K562 (cell line): ENCODE measurements at regions not wholly inside any gene's neighbourhood (a gene's known extent, or its start where the extent isn't known, plus 50 kb on each side); places are given as distances from the start of the nearest gene placed in this dataset.

Source experiments
- ATAC-seq: fragments of 200-7000 bp; cut with Tn5 transposase; 3 replicates; pipeline ENCODE4 v1.9.1; 2020; ENCODE audit warnings: moderate library complexity
- BruUV-seq: library from RNA; stranded (reverse); fragments of 400-500 nt; replicated peaks from 2 replicates; lab custom pipeline; 2021; lab: Mats Ljungman, UMichigan
- CTCF ChIA-PET: fragments of 300-600 bp; formaldehyde crosslinking; extraction: SDS; loops from one replicate; lab custom pipeline; 2021; ENCODE audit warnings: low intra/inter-chr PET ratio; lab: Yijun Ruan, JAX
- POLR2A ChIA-PET: fragments of 300-600, 350-650 bp; sonication (Branson Sonifier 250); formaldehyde crosslinking; extraction: SDS; loops from one replicate; lab custom pipeline; 2021; ENCODE audit warnings: antibody characterized with exemption, inconsistent platforms; lab: Yijun Ruan, JAX
- DNase-seq, 4 experiments: peaks; one replicate each; pipeline versions ENCODE4 v3.0.0 to v3.0.0-alpha.2; 2011 to 2018; ENCODE audit warnings: low spot score in 3 of 4, mixed read lengths in 3 of 4; ENCODE audit errors: extremely low read depth in 1 of 4
- FAIRE-seq: peaks from 2 replicates; lab custom pipeline; 2011; peaks lifted over from hg19 to GRCh38; lab: Jason Lieb, UNC
- H2AFZ ChIP-seq: 2 replicates; pipeline ENCODE4 v1.6.0; 2011; ENCODE audit warnings: low read depth, low read length, control low read depth, inconsistent platforms
- H3K27ac ChIP-seq: fragments of 200-600 bp; 3 replicates; pipeline ENCODE4 v1.8.0; 2011; ENCODE audit warnings: low read depth, mild to moderate bottlenecking, control low read depth, inconsistent platforms, low read length, moderate library complexity, mixed read lengths; ENCODE audit errors: extremely low read depth
- H3K27me3 ChIP-seq, 2 experiments: fragments of 300-600 bp in 1 of 2; 2 replicates in 1 of 2; 3 replicates in 1 of 2; pipeline versions ENCODE4 v1.6.0 to v1.8.0; 2011; ENCODE audit warnings: inconsistent platforms in 2 of 2, low read length in 2 of 2, mild to moderate bottlenecking in 1 of 2, mixed read lengths in 1 of 2, moderate library complexity in 1 of 2; ENCODE audit not compliant: control insufficient read depth in 2 of 2, insufficient read depth in 2 of 2
- H3K36me3 ChIP-seq: fragments of 300-600 bp; 3 replicates; pipeline ENCODE4 v1.8.0; 2011; ENCODE audit warnings: mild to moderate bottlenecking, low read length, inconsistent platforms; ENCODE audit not compliant: control insufficient read depth, insufficient read depth
- H3K4me1 ChIP-seq, 2 experiments: fragments of 200-600 bp in 1 of 2; replicated peaks in 1 of 2; 2 replicates in 1 of 2; 3 replicates in 1 of 2; pipeline versions ENCODE4 v1.5.1 to v1.8.0; 2011; ENCODE audit warnings: inconsistent platforms in 2 of 2, low read length in 2 of 2, mild to moderate bottlenecking in 1 of 2, mixed read lengths in 1 of 2, moderate library complexity in 1 of 2; ENCODE audit not compliant: control insufficient read depth in 2 of 2, insufficient read depth in 2 of 2
- H3K4me2 ChIP-seq: 2 replicates; pipeline ENCODE4 v1.6.1; 2011; ENCODE audit warnings: low read length, control low read depth, inconsistent platforms, mixed read lengths; ENCODE audit not compliant: insufficient read depth
- H3K4me3 ChIP-seq: fragments of 200-600 bp; sonication (generic), shearing (Covaris generic); 2 replicates; pipeline ENCODE4 v1.5.1; 2016; ENCODE audit warnings: control low read depth, inconsistent platforms
- H3K79me2 ChIP-seq: fragments of 200-600 bp; 3 replicates; pipeline ENCODE4 v1.8.0; 2011; ENCODE audit warnings: low read length, inconsistent platforms; ENCODE audit not compliant: control insufficient read depth, insufficient read depth
- H3K9ac ChIP-seq, 2 experiments: 2 replicates each; pipeline versions ENCODE4 v1.6.0 to v1.6.1; 2011; ENCODE audit warnings: low read depth in 2 of 2, low read length in 2 of 2, control low read depth in 1 of 2, inconsistent platforms in 1 of 2, mild to moderate bottlenecking in 1 of 2, mixed read lengths in 1 of 2; ENCODE audit not compliant: insufficient read depth in 1 of 2
- H3K9me1 ChIP-seq: one replicate; pipeline ENCODE4 v1.6.0; 2011; ENCODE audit warnings: inconsistent platforms, mild to moderate bottlenecking, low read length, moderate library complexity; ENCODE audit not compliant: control insufficient read depth, insufficient read depth
- H3K9me3 ChIP-seq: replicated peaks from 2 replicates; pipeline ENCODE4 v1.5.1; 2011; ENCODE audit warnings: low read depth, low read length, inconsistent platforms; ENCODE audit not compliant: control insufficient read depth, insufficient read depth
- H4K20me1 ChIP-seq: replicated peaks from 2 replicates; pipeline ENCODE4 v1.6.1; 2011; ENCODE audit warnings: low read length, inconsistent platforms, mixed read lengths; ENCODE audit not compliant: control insufficient read depth, insufficient read depth
- LCOR ChIP-seq: sonication (generic); formaldehyde crosslinking; IDR thresholded peaks from 2 replicates; pipeline ENCODE4 v1.8.0; 2022; ENCODE audit warnings: mild to moderate bottlenecking, missing genetic modification reagents
- REST ChIP-seq, 2 experiments: fragments of 450-650 bp; formaldehyde crosslinking in 1 of 2; IDR thresholded peaks; 2 replicates each; pipeline versions ENCODE4 v1.4.0 to v1.6.1; 2014 to 2020; ENCODE audit warnings: mild to moderate bottlenecking in 2 of 2, borderline replicate concordance in 1 of 2, low read depth in 1 of 2
- ZEB2 ChIP-seq: fragments of 450-650 bp; IDR thresholded peaks from 2 replicates; pipeline ENCODE4 v1.6.1; 2016
- ZNF551 ChIP-seq: fragments of 250-450 bp; sonication (Bioruptor Pico); IDR thresholded peaks from 2 replicates; pipeline ENCODE4 v1.5.0; 2021; ENCODE audit warnings: mild to moderate bottlenecking, moderate library complexity
- WGBS: fragments of 100-300 bp; shearing (Covaris generic); methylation state at CpG from one replicate; pipeline ENCODE4 v1.1.6; 2016; ENCODE audit warnings: low coverage, mixed read lengths; ENCODE audit not compliant: insufficient coverage; ENCODE audit errors: missing lambda C conversion rate; 5-methylcytosine and 5-hydroxymethylcytosine counted together
- in situ Hi-C: fragments of 300-500 bp; cut with MboI; formaldehyde crosslinking; loops from 4 replicates; pipeline ENCODE4 v1.15.0; 2018; ENCODE audit warnings: inconsistent platforms, mixed read lengths
- intact Hi-C: fragments of 100-400 bp; cut with micrococcal nuclease; formaldehyde crosslinking; loops from 2 replicates; pipeline ENCODE4 v1.14.2; 2022
- TF ChIP-seq, protein P1 (sequence below): fragments of 450-650 bp; formaldehyde crosslinking; IDR thresholded peaks from 2 replicates; pipeline ENCODE4 v1.4.0; 2020; ENCODE audit warnings: mild to moderate bottlenecking, moderate library complexity
- TF ChIP-seq, protein P2 (sequence below): sonication (generic); formaldehyde crosslinking; IDR thresholded peaks from 2 replicates; pipeline ENCODE4 v1.8.1; 2023; ENCODE audit warnings: mild to moderate bottlenecking, missing genetic modification reagents

DNA sequence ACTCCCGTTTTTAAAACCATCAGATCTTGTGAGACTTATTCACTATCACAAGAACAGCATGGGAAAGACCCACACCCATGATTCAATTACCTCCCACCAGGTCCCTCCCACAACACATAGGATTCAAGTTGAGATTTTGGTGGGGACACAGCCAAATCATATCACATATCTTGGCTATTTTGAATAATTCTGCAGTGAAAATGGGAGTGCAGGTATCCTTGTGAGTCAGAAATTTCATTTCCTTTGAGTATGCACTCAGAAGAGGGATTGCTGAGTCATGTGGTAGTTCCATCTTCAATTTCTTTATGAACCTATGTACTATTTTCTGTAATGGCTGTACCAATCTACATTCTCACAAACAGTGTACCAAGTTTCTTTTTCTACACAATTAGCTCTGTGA lies 125.8 kb downstream of the ANKRD7 start (continued):
- TF ChIP-seq, protein P1, sequence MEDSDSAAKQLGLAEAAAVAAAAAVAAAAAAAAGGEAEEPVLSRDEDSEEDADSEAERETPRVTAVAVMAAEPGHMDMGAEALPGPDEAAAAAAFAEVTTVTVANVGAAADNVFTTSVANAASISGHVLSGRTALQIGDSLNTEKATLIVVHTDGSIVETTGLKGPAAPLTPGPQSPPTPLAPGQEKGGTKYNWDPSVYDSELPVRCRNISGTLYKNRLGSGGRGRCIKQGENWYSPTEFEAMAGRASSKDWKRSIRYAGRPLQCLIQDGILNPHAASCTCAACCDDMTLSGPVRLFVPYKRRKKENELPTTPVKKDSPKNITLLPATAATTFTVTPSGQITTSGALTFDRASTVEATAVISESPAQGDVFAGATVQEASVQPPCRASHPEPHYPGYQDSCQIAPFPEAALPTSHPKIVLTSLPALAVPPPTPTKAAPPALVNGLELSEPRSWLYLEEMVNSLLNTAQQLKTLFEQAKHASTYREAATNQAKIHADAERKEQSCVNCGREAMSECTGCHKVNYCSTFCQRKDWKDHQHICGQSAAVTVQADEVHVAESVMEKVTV (CRISPR knock-in tag), result no peak
- TF ChIP-seq LCOR (CRISPR knock-in tag) (no peak), ZNF551 (CRISPR knock-in tag) (no peak)
- TF ChIP-seq, protein P2, sequence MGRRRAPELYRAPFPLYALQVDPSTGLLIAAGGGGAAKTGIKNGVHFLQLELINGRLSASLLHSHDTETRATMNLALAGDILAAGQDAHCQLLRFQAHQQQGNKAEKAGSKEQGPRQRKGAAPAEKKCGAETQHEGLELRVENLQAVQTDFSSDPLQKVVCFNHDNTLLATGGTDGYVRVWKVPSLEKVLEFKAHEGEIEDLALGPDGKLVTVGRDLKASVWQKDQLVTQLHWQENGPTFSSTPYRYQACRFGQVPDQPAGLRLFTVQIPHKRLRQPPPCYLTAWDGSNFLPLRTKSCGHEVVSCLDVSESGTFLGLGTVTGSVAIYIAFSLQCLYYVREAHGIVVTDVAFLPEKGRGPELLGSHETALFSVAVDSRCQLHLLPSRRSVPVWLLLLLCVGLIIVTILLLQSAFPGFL (CRISPR knock-in tag), result no peak

- Histone ChIP-seq H3K27ac (no peak overlapping the region), H3K27me3 (no peaks in the 10 kb centered on the region), H2AFZ (no peak overlapping the region), H3K9me1 (no peaks in the 10 kb centered on the region), H4K20me1 (no peaks in the 10 kb centered on the region), H3K4me2 (no peak overlapping the region), H3K4me1 (no peaks in the 10 kb centered on the region), H3K9me3 (0 out of 2 replicates have a peak, but pooled peaks cover 1% of the 10 kb centered on the region), H3K9ac (no peak overlapping the region), H3K79me2 (no peaks in the 10 kb centered on the region), H3K36me3 (no peaks in the 10 kb centered on the region), H3K4me3 (no peak overlapping the region)
- ChIA-PET CTCF (no interaction called here), POLR2A (interaction anchor here (0.5 kb wide), 1 partner anchor 1098 kb away, joined by 3 read pairs; no protein-coding TSS in a partner anchor)
- BruUV-seq, result no TSS peak
- DNase-seq (peak in 1 of 4 experiments; percentile 42), ATAC-seq (peak; percentile 68; the same call in 2 of the 3 replicates), FAIRE-seq (no peak)
- intact Hi-C loops, result no loop called here
- in situ Hi-C loops, result no loop called here
- 4% methylated on average over 3 of the region's 3 CpGs for WGBS
- TF ChIP-seq ZEB2 (no peak), REST (IDR thresholded peaks at IDR 0.05; ENCODE audit: borderline replicate concordance) (peak; percentile 38; the same call in 1 of the 2 replicates), REST (CRISPR knock-in tag; IDR thresholded peaks at IDR 0.05; ENCODE audit: low read depth) (no peak)
- TF ChIP-seq, protein P1 (CRISPR knock-in tag), result peak; percentile 60; the same call in 1 of the 2 replicates
Measured at GRCh38 chr7:118352867-118353453, 128.5 kb downstream of the ANKRD7 start.
